Mesenchymal stem cell (in vitro differentiated cells and primary cell): ENCODE measurements at regions not wholly inside any gene's neighbourhood (a gene's known extent, or its start where the extent isn't known, plus 50 kb on each side); places are given as distances from the start of the nearest gene placed in this dataset.

Experiments
- DNase-seq: peaks from one replicate; pipeline ENCODE4 v3.0.0-alpha.2; 2013
- H2AFZ ChIP-seq: one replicate; pipeline ENCODE4 v1.6.1; 2013; ENCODE audit warnings: low read depth, mild to moderate bottlenecking, control low read depth, inconsistent platforms, low read length, moderate library complexity
- H2AK5ac ChIP-seq: 2 replicates; pipeline ENCODE4 v1.6.1; 2013; ENCODE audit warnings: low read length, moderate library complexity, mild to moderate bottlenecking, inconsistent platforms; ENCODE audit not compliant: severe bottlenecking
- H2BK120ac ChIP-seq: one replicate; pipeline ENCODE4 v1.6.1; 2013; ENCODE audit warnings: low read depth, mild to moderate bottlenecking, inconsistent platforms, low read length, moderate library complexity
- H2BK12ac ChIP-seq, 2 experiments: one replicate each; pipeline ENCODE4 v1.6.1; 2013; ENCODE audit warnings: inconsistent platforms in 2 of 2, low read length in 2 of 2, mild to moderate bottlenecking in 2 of 2, moderate library complexity in 2 of 2, control low read depth in 1 of 2
- H2BK15ac ChIP-seq: one replicate; pipeline ENCODE4 v1.6.1; 2013; ENCODE audit warnings: mild to moderate bottlenecking, low read depth, inconsistent platforms; ENCODE audit not compliant: poor library complexity, severe bottlenecking
- H2BK5ac ChIP-seq: 2 replicates; pipeline ENCODE4 v1.6.1; 2013; ENCODE audit warnings: low read depth, mild to moderate bottlenecking, low read length, control low read depth, inconsistent platforms; ENCODE audit not compliant: poor library complexity, severe bottlenecking
- H3K14ac ChIP-seq, 2 experiments: one replicate each; pipeline ENCODE4 v1.6.1; 2013; ENCODE audit warnings: inconsistent platforms in 2 of 2, low read length in 2 of 2, control low read depth in 1 of 2, mild to moderate bottlenecking in 1 of 2, moderate library complexity in 1 of 2
- H3K18ac ChIP-seq, 2 experiments: one replicate each; pipeline ENCODE4 v1.6.1; 2013; ENCODE audit warnings: inconsistent platforms in 2 of 2, low read length in 2 of 2, control low read depth in 1 of 2, low read depth in 1 of 2, mild to moderate bottlenecking in 1 of 2
- H3K23ac ChIP-seq, 2 experiments: one replicate each; pipeline ENCODE4 v1.6.1; 2013; ENCODE audit warnings: inconsistent platforms in 2 of 2, low read length in 2 of 2, mild to moderate bottlenecking in 2 of 2, moderate library complexity in 2 of 2, control low read depth in 1 of 2
- H3K27ac ChIP-seq: 2 replicates; pipeline ENCODE4 v1.5.1; 2013; ENCODE audit warnings: mild to moderate bottlenecking, moderate library complexity, low read length, control low read depth, inconsistent platforms; ENCODE audit not compliant: poor library complexity, severe bottlenecking
- H3K27me3 ChIP-seq, 2 experiments: 2 replicates each; pipeline versions ENCODE4 v1.6.1 to v1.7.0; 2013; ENCODE audit warnings: low read length in 2 of 2, mild to moderate bottlenecking in 2 of 2, moderate library complexity in 2 of 2, control low read depth in 1 of 2, inconsistent platforms in 1 of 2; ENCODE audit not compliant: control insufficient read depth in 1 of 2, insufficient read depth in 1 of 2
- H3K36me3 ChIP-seq, 2 experiments: 2 replicates each; pipeline versions ENCODE4 v1.6.1 to v1.7.0; 2013; ENCODE audit warnings: low read length in 2 of 2, control low read depth in 1 of 2, inconsistent platforms in 1 of 2, low read depth in 1 of 2, mild to moderate bottlenecking in 1 of 2; ENCODE audit not compliant: insufficient read depth in 2 of 2, control insufficient read depth in 1 of 2
- H3K4ac ChIP-seq, 2 experiments: one replicate each; pipeline ENCODE4 v1.6.1; 2013; ENCODE audit warnings: inconsistent platforms in 2 of 2, low read length in 2 of 2, mild to moderate bottlenecking in 2 of 2, moderate library complexity in 2 of 2, control low read depth in 1 of 2, low read depth in 1 of 2
- H3K4me1 ChIP-seq: 2 replicates; pipeline ENCODE4 v1.6.1; 2013; ENCODE audit warnings: low read depth, low read length, control low read depth; ENCODE audit not compliant: control insufficient read depth, insufficient read depth
- H3K4me2 ChIP-seq: 2 replicates; pipeline ENCODE4 v1.6.1; 2013; ENCODE audit warnings: low read length, mild to moderate bottlenecking, inconsistent platforms; ENCODE audit not compliant: poor library complexity, severe bottlenecking
- H3K4me3 ChIP-seq, 2 experiments: 2 replicates each; pipeline versions ENCODE4 v1.5.1 to v1.7.0; 2013; ENCODE audit warnings: low read length in 2 of 2, mild to moderate bottlenecking in 2 of 2, control low read depth in 1 of 2, low read depth in 1 of 2; ENCODE audit not compliant: insufficient read depth in 1 of 2
- H3K79me1 ChIP-seq: replicated peaks from 2 replicates; pipeline ENCODE4 v1.6.1; 2013; ENCODE audit warnings: mild to moderate bottlenecking, control low read depth, low read length, inconsistent platforms; ENCODE audit not compliant: poor library complexity, severe bottlenecking
- H3K9ac ChIP-seq: 2 replicates; pipeline ENCODE4 v1.7.0; 2013; ENCODE audit warnings: mild to moderate bottlenecking, low read length, moderate library complexity
- H3K9me3 ChIP-seq: 2 replicates; pipeline ENCODE4 v1.7.0; 2013; ENCODE audit warnings: mild to moderate bottlenecking, low read length; ENCODE audit not compliant: control insufficient read depth
- H4K8ac ChIP-seq: one replicate; pipeline ENCODE4 v1.6.1; 2013; ENCODE audit warnings: inconsistent platforms, mild to moderate bottlenecking, low read length, moderate library complexity
- H4K91ac ChIP-seq: one replicate; pipeline ENCODE4 v1.6.1; 2013; ENCODE audit warnings: mild to moderate bottlenecking, low read length, inconsistent platforms
- WGBS: methylation state at CpG from one replicate; pipeline ENCODE4 v1.1.7; 2013; ENCODE audit warnings: mixed read lengths; 5-methylcytosine and 5-hydroxymethylcytosine counted together

DNA sequence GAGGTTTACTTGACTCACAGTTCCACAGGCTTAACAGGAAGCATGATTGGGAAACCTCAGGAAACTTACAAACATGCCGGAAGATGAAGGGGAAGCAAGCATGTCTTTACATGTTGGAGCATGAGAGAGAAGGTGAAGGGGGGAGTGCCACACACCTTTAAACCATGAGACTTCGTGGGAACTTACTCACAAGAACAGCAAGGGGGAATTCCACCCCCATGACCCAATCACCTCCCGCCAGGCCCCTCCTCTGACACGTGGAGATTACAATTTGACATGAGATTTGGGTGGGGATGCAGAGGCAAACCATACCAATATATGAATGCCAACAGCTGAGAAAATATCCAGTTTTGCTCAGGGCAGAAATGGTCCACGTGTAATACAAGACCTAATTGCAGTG lies 518.6 kb downstream of the VRK1 start:
- Histone ChIP-seq H3K27me3 (no peaks in the 10 kb centered on the region), H3K4me2 (no peak overlapping the region), H3K4ac (no peak overlapping the region), H3K36me3 (no peaks in the 10 kb centered on the region), H4K8ac (no peak overlapping the region), H4K91ac (no peak overlapping the region), H3K79me1 (no peaks in the 10 kb centered on the region), H2BK5ac (no peak overlapping the region), H3K27ac (no peak overlapping the region), H2BK15ac (no peak overlapping the region), H3K18ac (no peak overlapping the region), H3K9ac (no peak overlapping the region), H3K23ac (no peak overlapping the region), H2AK5ac (no peak overlapping the region), H3K4me1 (no peaks in the 10 kb centered on the region), H3K4me3 (no peak overlapping the region), H3K9me3 (peaks cover 9% of the 10 kb centered on the region), H2BK12ac (no peak overlapping the region), H3K14ac (no peak overlapping the region), H2AFZ (no peak overlapping the region), H2BK120ac (no peak overlapping the region)
- no peak for DNase-seq
- WGBS = 86% methylated on average over 4 of the region's 5 CpGs

DNA sequence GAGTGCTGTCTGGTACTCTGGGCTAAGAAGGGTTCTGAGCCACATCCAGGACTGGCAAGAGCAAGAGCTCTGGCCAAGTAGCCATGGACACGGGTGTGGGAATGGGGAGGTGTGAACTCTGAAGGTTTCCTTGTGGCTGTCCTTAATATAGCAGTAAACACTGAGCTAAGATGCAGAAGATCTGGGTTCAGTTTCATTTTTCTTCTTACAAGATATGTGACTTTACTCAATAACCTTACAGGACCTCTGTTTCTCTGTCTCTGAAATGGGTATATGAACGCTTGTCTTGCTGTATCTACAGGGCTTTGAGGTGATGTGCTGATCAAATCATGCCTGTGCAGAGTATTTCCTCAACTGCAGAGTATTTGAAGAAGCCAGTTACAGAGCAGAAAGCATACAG lies 521.2 kb downstream of the VRK1 start:
- Histone ChIP-seq H3K18ac (no peak overlapping the region), H2AK5ac (no peak overlapping the region), H3K9me3 (peaks cover 6% of the 10 kb centered on the region), H3K4ac (no peak overlapping the region), H3K4me3 (no peak overlapping the region), H2BK120ac (no peak overlapping the region), H4K91ac (no peak overlapping the region), H3K14ac (no peak overlapping the region), H3K4me1 (no peaks in the 10 kb centered on the region), H3K23ac (no peak overlapping the region), H2BK15ac (no peak overlapping the region), H3K36me3 (no peaks in the 10 kb centered on the region), H3K9ac (no peak overlapping the region), H3K27me3 (no peaks in the 10 kb centered on the region), H2BK5ac (no peak overlapping the region), H3K79me1 (no peaks in the 10 kb centered on the region), H4K8ac (no peak overlapping the region), H2BK12ac (no peak overlapping the region), H3K27ac (no peak overlapping the region), H3K4me2 (no peak overlapping the region), H2AFZ (no peak overlapping the region)
- 74% methylated on average over 2 of the region's 2 CpGs for WGBS
- no peak for DNase-seq

DNA sequence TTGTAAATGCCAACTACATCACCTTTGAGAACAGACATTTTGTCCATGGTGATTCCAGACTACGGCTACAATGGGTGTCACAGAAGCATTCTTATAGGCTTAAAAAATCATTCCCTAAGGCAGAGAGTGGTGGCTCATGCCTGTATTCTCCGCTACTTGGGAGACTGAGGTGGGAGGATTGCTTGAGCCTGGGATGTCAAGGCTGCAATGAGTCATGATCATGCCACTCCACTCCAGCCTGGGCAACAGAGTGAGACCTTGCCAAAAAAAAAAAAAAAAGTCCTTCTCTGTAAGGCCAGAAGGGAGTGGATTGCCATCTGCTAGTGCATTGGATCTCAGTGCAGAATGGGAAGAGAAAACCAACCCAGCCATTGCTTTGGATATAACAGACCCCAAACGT lies 522.5 kb downstream of the VRK1 start:
- no peak overlapping the region for H4K91ac ChIP-seq
- no peaks in the 10 kb centered on the region for H3K27me3 ChIP-seq
- H2BK5ac ChIP-seq = no peak overlapping the region
- no peak overlapping the region for H3K4me3 ChIP-seq
- H2AK5ac ChIP-seq = no peak overlapping the region
- H3K79me1 ChIP-seq = no peaks in the 10 kb centered on the region
- H4K8ac ChIP-seq = no peak overlapping the region
- H2BK12ac ChIP-seq = no peak overlapping the region
- no peak overlapping the region for H2AFZ ChIP-seq
- H3K4ac ChIP-seq = no peak overlapping the region
- DNase-seq = no peak
- H3K4me1 ChIP-seq = no peaks in the 10 kb centered on the region
- H3K4me2 ChIP-seq = no peak overlapping the region
- H3K9ac ChIP-seq = no peak overlapping the region
- no peak overlapping the region for H2BK15ac ChIP-seq
- H3K36me3 ChIP-seq = no peaks in the 10 kb centered on the region
- H3K14ac ChIP-seq = no peak overlapping the region
- no peaks in the 10 kb centered on the region for H3K9me3 ChIP-seq
- H2BK120ac ChIP-seq = no peak overlapping the region
- H3K27ac ChIP-seq = no peak overlapping the region
- 66% methylated on average over 2 of the region's 3 CpGs for WGBS
- H3K18ac ChIP-seq = no peak overlapping the region
- no peak overlapping the region for H3K23ac ChIP-seq

DNA sequence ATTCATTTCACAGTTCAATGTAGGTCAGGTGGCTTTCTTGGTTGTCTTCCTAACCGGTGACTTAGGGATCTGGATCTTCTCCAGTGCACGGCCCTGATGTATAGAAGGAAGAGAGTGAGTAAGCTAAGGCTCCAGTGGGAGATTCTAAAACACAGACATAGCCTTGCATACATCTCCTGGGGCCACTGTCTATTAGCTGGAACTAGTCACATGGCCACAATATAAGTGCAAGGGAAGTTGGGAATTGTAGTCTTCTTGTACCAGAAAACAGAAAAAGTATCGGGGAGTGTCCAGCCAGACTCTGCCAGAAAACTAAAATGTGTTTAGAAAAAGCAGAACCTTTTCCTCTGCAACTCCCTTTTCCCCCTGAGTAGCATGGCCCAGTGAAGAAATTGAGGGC lies 531.6 kb downstream of the VRK1 start:
- H3K23ac ChIP-seq = no peak overlapping the region
- H3K79me1 ChIP-seq = no peaks in the 10 kb centered on the region
- no peak overlapping the region for H3K14ac ChIP-seq
- H3K4me1 ChIP-seq = no peaks in the 10 kb centered on the region
- H2AK5ac ChIP-seq = no peak overlapping the region
- no peak overlapping the region for H3K9ac ChIP-seq
- H2BK5ac ChIP-seq = no peak overlapping the region
- no peak overlapping the region for H2BK12ac ChIP-seq
- 82% methylated on average over 3 of the region's 3 CpGs for WGBS
- H3K27me3 ChIP-seq = no peaks in the 10 kb centered on the region
- H4K91ac ChIP-seq = no peak overlapping the region
- no peak overlapping the region for H3K4ac ChIP-seq
- H3K9me3 ChIP-seq = peaks cover 4% of the 10 kb centered on the region
- H4K8ac ChIP-seq = no peak overlapping the region
- DNase-seq = no peak
- no peak overlapping the region for H2AFZ ChIP-seq
- H3K18ac ChIP-seq = no peak overlapping the region
- H2BK120ac ChIP-seq = no peak overlapping the region
- H3K4me3 ChIP-seq = no peak overlapping the region
- H3K27ac ChIP-seq = no peak overlapping the region
- no peak overlapping the region for H2BK15ac ChIP-seq
- H3K4me2 ChIP-seq = no peak overlapping the region
- H3K36me3 ChIP-seq = no peaks in the 10 kb centered on the region
